ENCODE measurements at regions not wholly inside any gene's neighbourhood (a gene's known extent, or its start where the extent isn't known, plus 50 kb on each side); places are given as distances from the start of the nearest gene placed in this dataset.

GRCh38 chr2:157015015-157015575 lies 242.4 kb upstream of the GALNT5 start:
- no peak for TF ChIP-seq CTCF (IDR thresholded peaks at IDR 0.05; ENCODE audit: insufficient read depth, low read length, poor library complexity, severe bottlenecking)
- TF ChIP-seq EZH2phosphoT487 (conservative IDR thresholded peaks at IDR 0.05; ENCODE audit: low read length) = no peak

Measured in SU-DHL-6 (cell line).